Gastroesophageal sphincter (tissue), 3 donors: ENCODE measurements at regions not wholly inside any gene's neighbourhood (a gene's known extent, or its start where the extent isn't known, plus 50 kb on each side); places are given as distances from the start of the nearest gene placed in this dataset.
"Not testable (repeated sequence)": the region's sequence is repeated elsewhere in the genome, so short reads cannot be mapped to it uniquely, and the experiment has no call there.

Experiments
- EP300 ChIP-seq: sonication (generic); formaldehyde crosslinking; IDR thresholded peaks from one replicate; pipeline ENCODE4 v1.6.1; 2017; ENCODE audit warnings: antibody characterized with exemption, mild to moderate bottlenecking
- POLR2A ChIP-seq, 2 donors: fragments of 450-650 bp; IDR thresholded peaks; one replicate each; pipeline ENCODE4 v1.6.1; 2017; ENCODE audit warnings: antibody characterized with exemption in 2 of 2, mild to moderate bottlenecking in 2 of 2, moderate library complexity in 1 of 2
- POLR2AphosphoS5 ChIP-seq: sonication (generic); formaldehyde crosslinking; IDR thresholded peaks from one replicate; pipeline ENCODE4 v1.6.1; 2017; ENCODE audit warnings: antibody characterized with exemption
- TF ChIP-seq, protein P1 (sequence below), 4 experiments: fragments of 200-600 bp in 2 of 4; fragments of 450-650 bp in 2 of 4; sonication (generic) in 1 of 4; IDR thresholded peaks; one replicate each; pipeline ENCODE4 v1.5.1; 2017 to 2019; ENCODE audit warnings: antibody characterized with exemption in 4 of 4, mild to moderate bottlenecking in 2 of 4, moderate library complexity in 2 of 4

DNA sequence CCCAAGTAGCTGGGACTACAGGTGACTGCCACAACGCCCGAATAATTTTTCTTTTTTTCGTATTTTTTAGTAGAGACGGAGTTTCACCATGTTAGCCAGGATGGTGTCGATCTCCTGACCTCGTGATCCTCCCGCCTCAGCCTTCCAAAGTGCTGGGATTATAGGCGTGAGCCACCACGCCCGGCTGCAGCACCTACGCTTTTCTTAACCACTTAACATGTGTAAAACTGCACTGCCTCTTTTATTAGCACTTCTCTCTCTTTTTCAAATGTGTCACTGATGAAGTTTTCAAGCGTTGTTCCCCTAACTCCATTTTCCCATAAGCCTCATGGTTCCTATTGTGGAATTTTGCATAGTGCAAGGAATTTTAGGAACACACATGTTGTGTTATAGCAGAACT, 55.6 kb downstream of the RHOB start:
- TF ChIP-seq, protein P1, sequence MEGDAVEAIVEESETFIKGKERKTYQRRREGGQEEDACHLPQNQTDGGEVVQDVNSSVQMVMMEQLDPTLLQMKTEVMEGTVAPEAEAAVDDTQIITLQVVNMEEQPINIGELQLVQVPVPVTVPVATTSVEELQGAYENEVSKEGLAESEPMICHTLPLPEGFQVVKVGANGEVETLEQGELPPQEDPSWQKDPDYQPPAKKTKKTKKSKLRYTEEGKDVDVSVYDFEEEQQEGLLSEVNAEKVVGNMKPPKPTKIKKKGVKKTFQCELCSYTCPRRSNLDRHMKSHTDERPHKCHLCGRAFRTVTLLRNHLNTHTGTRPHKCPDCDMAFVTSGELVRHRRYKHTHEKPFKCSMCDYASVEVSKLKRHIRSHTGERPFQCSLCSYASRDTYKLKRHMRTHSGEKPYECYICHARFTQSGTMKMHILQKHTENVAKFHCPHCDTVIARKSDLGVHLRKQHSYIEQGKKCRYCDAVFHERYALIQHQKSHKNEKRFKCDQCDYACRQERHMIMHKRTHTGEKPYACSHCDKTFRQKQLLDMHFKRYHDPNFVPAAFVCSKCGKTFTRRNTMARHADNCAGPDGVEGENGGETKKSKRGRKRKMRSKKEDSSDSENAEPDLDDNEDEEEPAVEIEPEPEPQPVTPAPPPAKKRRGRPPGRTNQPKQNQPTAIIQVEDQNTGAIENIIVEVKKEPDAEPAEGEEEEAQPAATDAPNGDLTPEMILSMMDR (IDR thresholded peaks at IDR 0.05), result not testable (repeated sequence)
- TF ChIP-seq POLR2AphosphoS5; POLR2A (IDR thresholded peaks at IDR 0.05); EP300: not testable (repeated sequence)
